Stimulated activated CD8-positive, alpha-beta memory T cell treated with anti-CD3 and anti-CD28 coated beads, Interleukin-7, amount 100 ng/mL, for 1 hour (primary cell): ENCODE measurements at regions not wholly inside any gene's neighbourhood (a gene's known extent, or its start where the extent isn't known, plus 50 kb on each side); places are given as distances from the start of the nearest gene placed in this dataset.
"Not testable (repeated sequence)": the region's sequence is repeated elsewhere in the genome, so short reads cannot be mapped to it uniquely, and the experiment has no call there.

Experiments
- DNase-seq, 2 donors: peaks; one replicate each; pipeline ENCODE4 v3.0.0-alpha.2; 2020; ENCODE audit warnings: low read depth in 2 of 2

- no peak for DNase-seq
Measured at GRCh38 chr6:85285114-85285513, 164.8 kb upstream of the NT5E start.

GRCh38 chr6:85283436-85283835 lies 166.4 kb upstream of the NT5E start:
- DNase-seq: no peak

- DNase-seq: no peak
Measured at GRCh38 chr6:85278466-85279035, 171.3 kb upstream of the NT5E start.

- DNase-seq: not testable (repeated sequence)
Measured at GRCh38 chr6:85276026-85276425, 173.9 kb upstream of the NT5E start.

GRCh38 chr6:85275338-85275985 lies 174.4 kb upstream of the NT5E start:
- DNase-seq: no peak

GRCh38 chr6:85273870-85274269 lies 176.0 kb upstream of the NT5E start:
- no peak for DNase-seq

- no peak for DNase-seq
Measured at GRCh38 chr6:85273046-85273445, 176.8 kb upstream of the NT5E start.

- DNase-seq: no peak
Measured at GRCh38 chr6:85272592-85272991, 177.3 kb upstream of the NT5E start.

GRCh38 chr6:85262621-85263020 lies 187.3 kb upstream of the NT5E start:
- no peak for DNase-seq

- no peak for DNase-seq
Measured at GRCh38 chr6:85261271-85261670, 188.6 kb upstream of the NT5E start.

GRCh38 chr6:85255661-85256060 lies 194.2 kb upstream of the NT5E start:
- no peak for DNase-seq

- DNase-seq: no peak
Measured at GRCh38 chr6:85252552-85252951, 197.3 kb upstream of the NT5E start.

- no peak for DNase-seq
Measured at GRCh38 chr6:85252085-85252484, 197.8 kb upstream of the NT5E start.

- no peak for DNase-seq
Measured at GRCh38 chr6:85251300-85251699, 198.6 kb upstream of the NT5E start.

- no peak for DNase-seq
Measured at GRCh38 chr6:85250586-85251220, 199.2 kb upstream of the NT5E start.

- DNase-seq: no peak
Measured at GRCh38 chr6:85245004-85245403, 204.9 kb upstream of the NT5E start.

- no peak for DNase-seq
Measured at GRCh38 chr6:85241498-85242052, 208.3 kb upstream of the NT5E start.

GRCh38 chr6:85240787-85241385 lies 209.0 kb upstream of the NT5E start:
- no peak for DNase-seq

GRCh38 chr6:85237478-85237877 lies 212.4 kb upstream of the NT5E start:
- no peak for DNase-seq

- DNase-seq: no peak
Measured at GRCh38 chr6:85236636-85237035, 213.2 kb upstream of the NT5E start.

GRCh38 chr6:85227345-85227744 lies 222.5 kb upstream of the NT5E start:
- not testable (repeated sequence) for DNase-seq

GRCh38 chr6:85212794-85213193 lies 237.1 kb upstream of the NT5E start:
- not testable (repeated sequence) for DNase-seq

GRCh38 chr6:85195243-85195642 lies 254.6 kb upstream of the NT5E start:
- DNase-seq: no peak
